SK-N-MC (cell line): ENCODE measurements at regions not wholly inside any gene's neighbourhood (a gene's known extent, or its start where the extent isn't known, plus 50 kb on each side); places are given as distances from the start of the nearest gene placed in this dataset.

ENCODE experiments used
- DNase-seq: peaks from one replicate; pipeline ENCODE4 v3.0.0-alpha.2; 2011; ENCODE audit warnings: low read depth, low spot score
- H3K27ac ChIP-seq: fragments of 200-600 bp; sonication (generic); 2 replicates; pipeline ENCODE4 v1.5.1; 2016; ENCODE audit warnings: mixed run types
- H3K36me3 ChIP-seq: fragments of 200-600 bp; sonication (generic); 2 replicates; pipeline ENCODE4 v1.6.1; 2017; ENCODE audit warnings: antibody characterized with exemption, low read length, mixed read lengths; ENCODE audit not compliant: insufficient read depth
- H3K4me3 ChIP-seq: fragments of 200-600 bp; sonication (generic); 2 replicates; pipeline ENCODE4 v1.5.1; 2016
- H3K9ac ChIP-seq: fragments of 200-600 bp; sonication (generic); 2 replicates; pipeline ENCODE4 v1.8.0; 2017; ENCODE audit warnings: mixed run types, mixed read lengths; ENCODE audit not compliant: insufficient read length
- H3K9me3 ChIP-seq: fragments of 200-600 bp; sonication (generic); 2 replicates; pipeline ENCODE4 v1.6.1; 2017; ENCODE audit warnings: low read depth, mild to moderate bottlenecking, antibody characterized with exemption, low read length, moderate library complexity, mixed read lengths
- EZH2 ChIP-seq: fragments of 200-600 bp; sonication (generic); IDR thresholded peaks from one replicate; pipeline ENCODE4 v1.6.1; 2017; ENCODE audit warnings: antibody characterized with exemption
- FOXP2 ChIP-seq: optimal IDR thresholded peaks from 2 replicates; pipeline ENCODE3; 2011; ENCODE audit warnings: mild to moderate bottlenecking, moderate library complexity; ENCODE audit not compliant: insufficient read depth; ENCODE audit errors: extremely low read length, control extremely low read depth
- POLR2AphosphoS5 ChIP-seq: IDR thresholded peaks from 2 replicates; pipeline ENCODE4 v1.6.1; 2012; ENCODE audit warnings: mild to moderate bottlenecking, low read depth, low read length, borderline replicate concordance

DNA sequence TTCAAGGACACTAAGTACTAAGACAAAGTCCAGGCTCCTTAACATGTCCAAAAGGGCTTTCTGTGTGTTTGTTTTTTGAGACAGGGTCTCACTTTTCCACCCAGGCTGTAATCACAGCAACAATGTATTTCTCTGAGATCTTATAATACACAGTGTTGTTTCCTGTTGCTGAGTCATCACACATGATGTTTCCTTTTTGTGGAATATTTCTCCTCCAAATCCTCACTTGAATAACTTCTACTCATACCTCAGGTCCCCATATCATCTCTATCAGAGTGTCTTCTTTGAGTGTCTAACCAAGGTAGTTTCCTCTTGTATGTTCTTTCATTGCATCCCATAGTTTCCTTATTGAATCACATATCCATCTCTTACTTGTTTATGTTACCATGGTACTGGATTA is 632.0 kb upstream of the PIK3C3 start:
- H3K27ac ChIP-seq, result no peak overlapping the region

DNA sequence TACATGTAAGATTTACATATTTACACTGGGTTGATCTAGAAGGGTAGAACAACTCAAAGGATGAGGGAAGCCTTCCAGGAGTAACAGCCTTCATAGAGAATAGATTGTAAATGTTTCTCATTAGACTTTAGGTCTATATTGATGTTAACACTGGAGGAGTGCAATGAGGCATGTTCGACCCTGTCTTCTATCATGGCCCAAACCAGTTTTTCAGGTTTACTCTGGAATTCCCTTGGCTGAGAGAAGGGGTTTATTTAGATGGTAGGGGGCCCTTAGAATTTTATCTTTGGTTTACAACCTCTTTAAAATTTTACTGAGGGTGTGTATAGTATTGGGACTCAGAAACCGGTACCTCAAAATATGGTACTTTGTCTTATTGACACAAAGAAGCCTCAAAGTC is 634.9 kb upstream of the PIK3C3 start:
- no peaks in the 10 kb centered on the region for H3K9me3 ChIP-seq
- no peak for DNase-seq
- H3K27ac ChIP-seq, result no peak overlapping the region
- TF ChIP-seq FOXP2, result no peak
- no peak overlapping the region for H3K9ac ChIP-seq
- H3K36me3 ChIP-seq, result no peaks in the 10 kb centered on the region
- H3K4me3 ChIP-seq, result no peak overlapping the region

More for the DNA sequence above, 632.0 kb upstream of the PIK3C3 start:
- no peak overlapping the region for H3K9ac ChIP-seq
- no peak for DNase-seq
- no peaks in the 10 kb centered on the region for H3K36me3 ChIP-seq
- H3K9me3 ChIP-seq, result no peaks in the 10 kb centered on the region
- TF ChIP-seq EZH2 (no peak), FOXP2 (no peak), POLR2AphosphoS5 (no peak)
- H3K4me3 ChIP-seq, result no peak overlapping the region

DNA sequence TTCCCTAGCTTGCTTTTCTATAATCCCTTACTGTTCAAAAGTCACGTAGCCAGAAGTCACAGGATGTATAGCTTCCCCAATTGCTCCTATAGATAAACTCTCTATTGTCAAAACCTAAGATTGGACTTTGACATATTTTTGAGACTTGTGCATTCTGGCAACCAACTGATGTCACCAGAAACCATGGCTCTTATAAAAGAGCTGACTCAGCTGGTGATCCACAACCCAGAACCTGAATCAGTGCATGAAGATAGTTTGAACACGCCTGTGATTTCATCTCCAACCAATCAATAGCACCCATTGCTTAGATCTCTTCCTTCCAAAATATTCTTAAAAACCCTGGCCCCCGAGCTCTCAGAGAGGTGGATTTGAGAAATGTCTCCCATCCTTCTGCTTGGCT is 639.9 kb upstream of the PIK3C3 start:
- no peak overlapping the region for H3K9ac ChIP-seq
- H3K9me3 ChIP-seq, result no peaks in the 10 kb centered on the region
- no peak overlapping the region for H3K4me3 ChIP-seq
- TF ChIP-seq FOXP2 (no peak), EZH2 (no peak), POLR2AphosphoS5 (no peak)
- no peaks in the 10 kb centered on the region for H3K36me3 ChIP-seq
- no peak overlapping the region for H3K27ac ChIP-seq
- DNase-seq, result no peak

DNA sequence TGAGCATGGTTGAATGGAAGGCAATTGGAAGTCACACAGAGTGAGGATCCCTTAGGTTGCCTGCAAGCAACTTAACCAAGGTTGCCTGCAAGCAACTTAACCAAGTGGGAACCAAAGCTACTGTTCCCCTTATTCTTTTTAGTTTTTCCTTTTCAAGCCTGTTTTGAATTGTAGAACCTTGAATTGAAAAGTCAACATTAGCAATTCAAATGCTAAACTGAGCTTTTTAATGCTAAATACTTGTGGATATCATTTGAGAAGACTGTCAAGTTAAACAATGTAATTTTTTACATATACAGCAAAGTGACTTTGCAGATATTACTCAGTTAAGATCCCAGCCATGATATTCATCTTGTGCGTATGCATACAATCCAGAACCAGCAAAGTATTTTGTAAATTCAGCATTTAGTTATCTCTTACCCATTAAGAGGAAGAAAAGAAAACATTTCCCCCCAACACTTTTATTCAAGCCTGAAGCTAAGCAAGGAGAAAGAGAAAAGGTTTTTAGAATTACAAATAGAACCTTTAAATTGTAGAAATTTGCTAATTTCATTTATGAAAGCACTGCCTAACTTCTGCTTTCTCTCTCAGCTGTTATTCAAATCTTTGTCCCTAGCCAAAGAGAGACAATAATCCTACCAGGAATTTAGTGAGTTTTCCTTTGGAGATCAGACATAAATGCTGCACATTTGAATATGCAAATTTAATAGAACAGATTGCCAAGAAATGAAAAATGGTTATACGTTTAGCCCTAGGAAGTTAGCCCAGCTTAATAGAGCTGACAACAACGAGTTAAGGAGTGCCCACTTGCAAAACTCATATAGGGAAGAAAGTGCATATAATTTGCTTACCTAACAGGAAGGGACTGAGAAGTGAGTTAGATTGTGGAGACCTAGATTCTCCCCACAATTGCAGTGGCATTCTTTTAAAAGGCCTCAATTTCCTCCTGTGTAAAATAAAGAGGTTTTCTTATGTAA is 643.2 kb upstream of the PIK3C3 start:
- Histone ChIP-seq H3K27ac (peak overlapping the region; percentile 94), H3K4me3 (peak overlapping the region; percentile 60), H3K9me3 (no peaks in the 10 kb centered on the region), H3K36me3 (no peaks in the 10 kb centered on the region), H3K9ac (no peak overlapping the region)
- TF ChIP-seq FOXP2 (no peak), POLR2AphosphoS5 (no peak; the same call in 1 of the 2 replicates), EZH2 (no peak)
- DNase-seq, result peak; percentile 61

DNA sequence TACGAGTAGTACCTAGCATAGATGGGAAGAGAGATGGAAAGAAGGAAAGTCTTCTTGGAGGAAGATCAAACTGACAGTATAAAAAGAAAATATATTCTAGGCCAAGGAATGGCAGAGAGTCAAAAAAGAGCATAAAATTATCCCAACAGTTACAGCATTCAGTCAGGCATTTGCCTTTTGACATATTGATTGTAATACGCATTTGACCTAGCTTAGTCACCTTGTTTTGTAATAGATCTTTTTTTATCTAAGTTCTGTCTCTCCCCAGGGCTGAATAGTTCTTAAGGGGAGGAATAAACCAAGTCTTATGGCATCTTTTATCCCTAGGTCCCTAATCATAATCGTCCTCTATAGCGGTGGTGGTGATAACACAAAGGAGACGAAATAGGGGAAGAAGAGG is 657.3 kb upstream of the PIK3C3 start:
- H3K27ac ChIP-seq, result no peak overlapping the region
- H3K4me3 ChIP-seq, result no peak overlapping the region
- H3K36me3 ChIP-seq, result no peaks in the 10 kb centered on the region
- TF ChIP-seq EZH2 (no peak), POLR2AphosphoS5 (no peak), FOXP2 (no peak)
- no peak overlapping the region for H3K9ac ChIP-seq
- no peaks in the 10 kb centered on the region for H3K9me3 ChIP-seq
- no peak for DNase-seq

DNA sequence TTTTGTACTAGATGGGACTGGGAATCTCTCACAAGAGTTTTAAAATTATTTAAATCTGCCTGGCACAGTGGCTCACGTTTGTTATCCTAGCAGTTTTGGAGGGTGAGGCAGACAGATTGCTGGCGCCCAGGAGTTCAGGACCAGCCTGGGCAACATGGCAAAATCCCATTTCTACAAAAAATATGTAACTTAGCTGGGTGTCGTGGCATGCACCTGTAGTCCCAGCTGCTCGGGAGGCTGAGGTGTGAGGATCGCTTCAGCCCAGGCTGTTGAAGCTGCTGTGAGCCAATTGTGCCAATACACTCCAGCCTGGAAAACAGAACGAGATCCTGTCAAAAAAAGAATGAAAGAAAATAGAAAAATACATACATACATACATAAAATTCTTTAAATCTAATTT is 685.7 kb upstream of the PIK3C3 start:
- H3K27ac ChIP-seq, result no peak overlapping the region
- TF ChIP-seq EZH2, result no peak
- no peak for TF ChIP-seq POLR2AphosphoS5
- no peak for TF ChIP-seq FOXP2
- no peaks in the 10 kb centered on the region for H3K36me3 ChIP-seq
- H3K9ac ChIP-seq, result no peak overlapping the region
- no peak for DNase-seq
- no peaks in the 10 kb centered on the region for H3K9me3 ChIP-seq
- H3K4me3 ChIP-seq, result no peak overlapping the region

DNA sequence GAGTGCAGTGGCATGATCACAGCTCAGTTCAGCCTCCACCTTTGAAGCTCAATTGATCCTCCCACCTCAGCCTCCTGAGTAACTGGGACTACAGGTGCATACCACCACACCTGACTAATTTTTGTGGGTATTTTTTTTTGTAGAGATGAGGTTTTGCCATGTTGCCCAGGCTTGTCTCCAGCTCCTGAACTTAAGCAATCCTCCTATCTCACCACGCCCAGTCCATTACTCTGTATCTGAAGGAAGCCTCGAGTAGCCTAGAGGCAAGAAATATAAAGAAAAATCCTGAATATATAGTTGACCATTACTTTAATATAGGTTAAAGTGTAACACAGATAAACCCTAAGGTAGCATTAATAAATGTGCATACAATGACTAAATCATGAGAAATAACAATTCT is 686.8 kb upstream of the PIK3C3 start:
- Histone ChIP-seq H3K27ac (no peak overlapping the region), H3K9ac (no peak overlapping the region), H3K36me3 (no peaks in the 10 kb centered on the region), H3K4me3 (no peak overlapping the region), H3K9me3 (no peaks in the 10 kb centered on the region)
- no peak for TF ChIP-seq POLR2AphosphoS5
- no peak for TF ChIP-seq FOXP2
- TF ChIP-seq EZH2, result no peak
- DNase-seq, result no peak

DNA sequence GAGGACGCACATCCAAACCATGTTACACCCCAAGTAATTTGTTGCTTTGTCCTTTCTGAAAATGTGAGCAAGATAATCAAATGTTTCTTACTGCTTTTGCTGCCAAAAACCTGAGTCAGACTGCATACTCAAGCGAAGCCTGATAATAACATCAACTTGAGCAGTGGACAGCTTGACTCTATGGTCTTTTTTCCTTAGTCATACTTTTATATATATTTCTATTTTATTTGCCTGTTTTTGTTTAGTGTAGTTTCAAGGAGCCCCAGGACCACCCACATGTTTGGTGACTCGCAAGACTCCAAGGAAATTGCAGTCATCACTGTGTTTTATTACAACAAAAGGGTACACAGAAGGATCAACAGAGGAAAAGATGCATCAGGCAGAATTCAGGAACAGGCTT is 688.4 kb upstream of the PIK3C3 start:
- H3K9ac ChIP-seq, result no peak overlapping the region
- no peaks in the 10 kb centered on the region for H3K9me3 ChIP-seq
- no peak overlapping the region for H3K27ac ChIP-seq
- no peak overlapping the region for H3K4me3 ChIP-seq
- TF ChIP-seq EZH2 (no peak), FOXP2 (no peak), POLR2AphosphoS5 (no peak)
- DNase-seq, result no peak
- no peaks in the 10 kb centered on the region for H3K36me3 ChIP-seq
